Mammary epithelial cell (primary cell): ENCODE measurements at regions not wholly inside any gene's neighbourhood (a gene's known extent, or its start where the extent isn't known, plus 50 kb on each side); places are given as distances from the start of the nearest gene placed in this dataset.

Experiments used
- CTCF ChIP-seq, 2 donors: IDR thresholded peaks in 1 of 2; conservative IDR thresholded peaks in 1 of 2; 2 replicates each; pipeline ENCODE4 v1.5.1; 2011 to 2012; ENCODE audit warnings: inconsistent platforms in 2 of 2, low read length in 2 of 2, mild to moderate bottlenecking in 2 of 2, control low read depth in 1 of 2, low read depth in 1 of 2; ENCODE audit not compliant: insufficient read depth in 1 of 2; ENCODE audit errors: extremely low read depth in 1 of 2
- EZH2 ChIP-seq: IDR thresholded peaks from 2 replicates; pipeline ENCODE4 v1.6.1; 2012; ENCODE audit warnings: low read length, inconsistent platforms, borderline replicate concordance

GRCh38 chr13:62799931-62800436 lies 1384.3 kb upstream of the PCDH20 start:
- TF ChIP-seq CTCF (conservative IDR thresholded peaks at IDR 0.05 in 1 of 2, IDR thresholded peaks at IDR 0.05 in 1 of 2; ENCODE audit: extremely low read depth in 1 of 2, insufficient read depth in 1 of 2, low read depth in 1 of 2, low read length in 2 of 2) (no peak), EZH2 (no peak)
